Fibroblast of lung (primary cell): ENCODE measurements at regions not wholly inside any gene's neighbourhood (a gene's known extent, or its start where the extent isn't known, plus 50 kb on each side); places are given as distances from the start of the nearest gene placed in this dataset.
A peak's percentile ranks its signal among the peaks of the same experiment; 100 is the strongest.

Experiments used
- DNase-seq, 2 donors: peaks; one replicate each; pipeline versions ENCODE4 v3.0.0 to v3.0.0-alpha.2; 2010; ENCODE audit warnings: low read depth in 2 of 2
- H2AFZ ChIP-seq: 2 replicates; pipeline ENCODE4 v1.5.1; 2012; ENCODE audit warnings: low read length, control low read depth, inconsistent platforms
- H3K27ac ChIP-seq: 2 replicates; pipeline ENCODE4 v1.5.1; 2011; ENCODE audit warnings: low read length, control low read depth; ENCODE audit not compliant: insufficient read depth
- H3K27me3 ChIP-seq: 2 replicates; pipeline ENCODE4 v1.5.1; 2011; ENCODE audit warnings: mild to moderate bottlenecking, low read length; ENCODE audit not compliant: control insufficient read depth, insufficient read depth
- H3K36me3 ChIP-seq: 2 replicates; pipeline ENCODE4 v1.5.1; 2011; ENCODE audit warnings: low read length; ENCODE audit not compliant: control insufficient read depth, insufficient read depth
- H3K4me1 ChIP-seq: 2 replicates; pipeline ENCODE4 v1.5.1; 2011; ENCODE audit warnings: low read length; ENCODE audit not compliant: control insufficient read depth, insufficient read depth; ENCODE audit errors: extremely low read depth
- H3K4me2 ChIP-seq: 2 replicates; pipeline ENCODE4 v1.5.1; 2011; ENCODE audit warnings: low read length, control low read depth; ENCODE audit not compliant: insufficient read depth; ENCODE audit errors: extremely low read depth
- H3K4me3 ChIP-seq, 4 experiments: fragments of 200-600 bp in 1 of 4; sonication (generic) in 1 of 4; replicated peaks in 1 of 4; 2 replicates each; pipeline ENCODE4 v1.5.1; 2011 to 2016; ENCODE audit warnings: low read length in 4 of 4, low read depth in 3 of 4, mild to moderate bottlenecking in 3 of 4, control low read depth in 2 of 4, inconsistent platforms in 1 of 4, mixed read lengths in 1 of 4; ENCODE audit not compliant: insufficient read depth in 1 of 4; ENCODE audit errors: control extremely low read depth in 1 of 4
- H3K79me2 ChIP-seq: 2 replicates; pipeline ENCODE4 v1.5.1; 2012; ENCODE audit warnings: mild to moderate bottlenecking, low read length, inconsistent platforms; ENCODE audit not compliant: control insufficient read depth, insufficient read depth
- H3K9ac ChIP-seq: 2 replicates; pipeline ENCODE4 v1.5.1; 2011; ENCODE audit warnings: mild to moderate bottlenecking, low read length, control low read depth; ENCODE audit not compliant: insufficient read depth
- H3K9me3 ChIP-seq: 2 replicates; pipeline ENCODE4 v1.5.1; 2012; ENCODE audit warnings: low read depth, low read length; ENCODE audit not compliant: control insufficient read depth, insufficient read depth
- H4K20me1 ChIP-seq: 2 replicates; pipeline ENCODE4 v1.5.1; 2011; ENCODE audit warnings: low read length; ENCODE audit not compliant: control insufficient read depth, insufficient read depth; ENCODE audit errors: extremely low read depth
- CTCF ChIP-seq, 2 donors: IDR thresholded peaks in 1 of 2; conservative IDR thresholded peaks in 1 of 2; 1 replicate in 1 of 2; 2 replicates in 1 of 2; pipeline ENCODE4 v1.5.1; 2011 to 2012; ENCODE audit warnings: low read length in 2 of 2, control low read depth in 1 of 2, inconsistent platforms in 1 of 2, low read depth in 1 of 2, mild to moderate bottlenecking in 1 of 2
- EZH2 ChIP-seq: IDR thresholded peaks from 2 replicates; pipeline ENCODE4 v1.5.1; 2012; ENCODE audit warnings: low read length, control low read depth, mild to moderate bottlenecking; ENCODE audit errors: missing control alignments

GRCh38 chr21:26776310-26777021 is 68.7 kb downstream of the ADAMTS1 start:
- Histone ChIP-seq H4K20me1 (no peaks in the 10 kb centered on the region), H3K4me2 (no peak overlapping the region), H2AFZ (no peak overlapping the region), H3K27me3 (no peaks in the 10 kb centered on the region), H3K4me3 (no peak overlapping the region), H3K36me3 (no peaks in the 10 kb centered on the region), H3K4me1 (no peaks in the 10 kb centered on the region), H3K9me3 (no peaks in the 10 kb centered on the region), H3K79me2 (no peaks in the 10 kb centered on the region), H3K9ac (no peak overlapping the region), H3K27ac (no peak overlapping the region)
- DNase-seq: peak; percentile 37 to 73
- TF ChIP-seq EZH2 (no peak), CTCF (conservative IDR thresholded peaks at IDR 0.05 in 1 of 2, IDR thresholded peaks at IDR 0.05 in 1 of 2; ENCODE audit: low read depth in 1 of 2, low read length in 2 of 2) (no peak)

- no peaks in the 10 kb centered on the region for H3K79me2 ChIP-seq
- no peaks in the 10 kb centered on the region for H4K20me1 ChIP-seq
- no peak overlapping the region for H2AFZ ChIP-seq
- H3K27me3 ChIP-seq: no peaks in the 10 kb centered on the region
- no peaks in the 10 kb centered on the region for H3K9me3 ChIP-seq
- H3K36me3 ChIP-seq: no peaks in the 10 kb centered on the region
- no peak overlapping the region for H3K9ac ChIP-seq
- no peak for DNase-seq
- H3K4me3 ChIP-seq: no peak overlapping the region
- H3K4me2 ChIP-seq: no peak overlapping the region
- H3K4me1 ChIP-seq: no peaks in the 10 kb centered on the region
- no peak for TF ChIP-seq EZH2
- no peak for TF ChIP-seq CTCF (conservative IDR thresholded peaks at IDR 0.05 in 1 of 2, IDR thresholded peaks at IDR 0.05 in 1 of 2; ENCODE audit: low read depth in 1 of 2, low read length in 2 of 2)
- H3K27ac ChIP-seq: no peak overlapping the region
Observed at GRCh38 chr21:26773058-26773457, 72.2 kb downstream of the ADAMTS1 start.

DNA sequence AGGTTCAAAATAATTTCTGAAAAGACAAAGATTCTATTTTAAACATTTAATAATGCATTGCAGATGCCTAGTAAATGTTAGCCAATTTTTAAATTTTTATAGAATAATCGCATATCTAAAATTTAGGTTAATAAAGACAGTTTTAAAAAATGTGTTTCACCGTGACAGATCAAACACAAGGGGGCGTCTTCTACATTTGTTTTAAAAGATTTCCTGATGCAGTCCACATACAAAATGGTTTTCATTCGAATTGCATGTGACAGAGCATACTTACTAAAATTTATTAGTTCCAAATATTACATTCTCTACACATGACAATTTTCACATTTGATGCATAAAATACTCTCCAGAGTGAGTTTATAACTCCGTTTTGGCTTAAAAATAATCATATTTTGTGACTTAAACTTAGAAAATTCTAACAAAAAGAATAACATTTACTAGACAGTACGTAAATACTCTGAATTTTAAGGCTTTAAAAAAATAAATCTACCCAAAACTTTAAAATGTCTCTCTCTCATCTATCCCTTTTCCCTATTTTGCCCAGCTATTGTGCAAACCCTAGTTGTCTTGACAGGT is 75.5 kb downstream of the ADAMTS1 start:
- TF ChIP-seq EZH2 (no peak), CTCF (conservative IDR thresholded peaks at IDR 0.05 in 1 of 2, IDR thresholded peaks at IDR 0.05 in 1 of 2; ENCODE audit: low read depth in 1 of 2, low read length in 2 of 2) (peak; percentile 42 to 56)
- Histone ChIP-seq H3K36me3 (no peaks in the 10 kb centered on the region), H3K4me2 (no peak overlapping the region), H3K4me1 (no peaks in the 10 kb centered on the region), H3K9ac (no peak overlapping the region), H2AFZ (no peak overlapping the region), H3K79me2 (no peaks in the 10 kb centered on the region), H4K20me1 (no peaks in the 10 kb centered on the region), H3K9me3 (no peaks in the 10 kb centered on the region), H3K27me3 (no peaks in the 10 kb centered on the region), H3K27ac (no peak overlapping the region), H3K4me3 (no peak overlapping the region)
- peak; percentile 11 to 84 for DNase-seq
